GM23248 (cell line): ENCODE measurements at regions not wholly inside any gene's neighbourhood (a gene's known extent, or its start where the extent isn't known, plus 50 kb on each side); places are given as distances from the start of the nearest gene placed in this dataset.
A peak's percentile ranks its signal among the peaks of the same experiment; 100 is the strongest.

ENCODE experiments used
- DNase-seq: peaks from one replicate; pipeline ENCODE4 v3.0.0-alpha.2; 2015
- H2AFZ ChIP-seq: fragments of 200-600 bp; sonication (generic); 2 replicates; pipeline ENCODE4 v1.6.1; 2016; ENCODE audit warnings: antibody characterized with exemption
- H3F3A ChIP-seq: fragments of 200-600 bp; sonication (generic); 2 replicates; pipeline ENCODE4 v1.6.1; 2016; ENCODE audit warnings: mild to moderate bottlenecking, antibody characterized with exemption, mixed run types; ENCODE audit not compliant: insufficient read depth
- H3K27ac ChIP-seq: fragments of 200-600 bp; sonication (generic); 2 replicates; pipeline ENCODE4 v1.5.1; 2016; ENCODE audit warnings: mild to moderate bottlenecking
- H3K27me3 ChIP-seq: fragments of 200-600 bp; sonication (generic); replicated peaks from 2 replicates; pipeline ENCODE4 v1.6.1; 2016; ENCODE audit warnings: mild to moderate bottlenecking; ENCODE audit not compliant: insufficient read depth
- H3K36me3 ChIP-seq: fragments of 200-600 bp; sonication (generic); 2 replicates; pipeline ENCODE4 v1.6.1; 2016; ENCODE audit warnings: low read depth, mild to moderate bottlenecking
- H3K4me1 ChIP-seq: fragments of 200-600 bp; sonication (generic); 2 replicates; pipeline ENCODE4 v1.6.1; 2016; ENCODE audit warnings: mild to moderate bottlenecking; ENCODE audit not compliant: insufficient read depth
- H3K4me2 ChIP-seq: fragments of 200-600 bp; sonication (generic); one replicate; pipeline ENCODE4 v1.6.1; 2016; ENCODE audit warnings: mild to moderate bottlenecking; ENCODE audit not compliant: unreplicated experiment
- H3K4me3 ChIP-seq: fragments of 200-600 bp; sonication (generic); 2 replicates; pipeline ENCODE4 v1.5.1; 2016; ENCODE audit warnings: mild to moderate bottlenecking
- H3K79me2 ChIP-seq: fragments of 200-600 bp; sonication (generic); 2 replicates; pipeline ENCODE4 v1.6.1; 2016; ENCODE audit warnings: mild to moderate bottlenecking; ENCODE audit not compliant: insufficient read depth
- H3K9ac ChIP-seq: fragments of 200-600 bp; sonication (generic); 2 replicates; pipeline ENCODE4 v1.6.1; 2016; ENCODE audit warnings: mild to moderate bottlenecking
- H3K9me2 ChIP-seq: fragments of 200-600 bp; sonication (generic); 2 replicates; pipeline ENCODE4 v1.6.1; 2016; ENCODE audit warnings: mixed run types, mild to moderate bottlenecking, moderate library complexity; ENCODE audit not compliant: insufficient read depth
- H3K9me3 ChIP-seq: fragments of 200-600 bp; sonication (generic); one replicate; pipeline ENCODE4 v1.6.1; 2017; ENCODE audit warnings: low read depth
- H4K20me1 ChIP-seq: fragments of 200-600 bp; sonication (generic); 2 replicates; pipeline ENCODE4 v1.6.0; 2016; ENCODE audit not compliant: insufficient read depth
- EZH2 ChIP-seq: fragments of 200-600 bp; sonication (generic); IDR thresholded peaks from 2 replicates; pipeline ENCODE4 v1.6.1; 2018; ENCODE audit warnings: antibody characterized with exemption, mild to moderate bottlenecking; ENCODE audit not compliant: insufficient read depth, poor library complexity, severe bottlenecking
- EZH2phosphoT487 ChIP-seq: fragments of 200-600 bp; sonication (generic); IDR thresholded peaks from 2 replicates; pipeline ENCODE4 v1.6.1; 2018; ENCODE audit warnings: antibody characterized with exemption, moderate library complexity, mild to moderate bottlenecking, low read depth; ENCODE audit not compliant: insufficient read depth
- WGBS, 2 experiments: methylation state at CpG; one replicate each; pipeline ENCODE4 v1.1.6; 2015 to 2017; ENCODE audit warnings: low lambda C conversion rate in 2 of 2, low coverage in 1 of 2; ENCODE audit errors: missing lambda C conversion rate in 2 of 2; 5-methylcytosine and 5-hydroxymethylcytosine counted together
- in situ Hi-C: fragments of 300-500 bp; cut with MboI; formaldehyde crosslinking; loops from 2 replicates; pipeline ENCODE4 v1.15.0; 2020

- in situ Hi-C loops = no loop called here
- no peaks in the 10 kb centered on the region for H3K27me3 ChIP-seq
- no peaks in the 10 kb centered on the region for H3F3A ChIP-seq
- no peak overlapping the region for H3K27ac ChIP-seq
- no peaks in the 10 kb centered on the region for H3K9me3 ChIP-seq
- TF ChIP-seq EZH2phosphoT487 (no peak), EZH2 (no peak)
- no peaks in the 10 kb centered on the region for H3K79me2 ChIP-seq
- DNase-seq = no peak
- no peak overlapping the region for H3K4me2 ChIP-seq
- H3K36me3 ChIP-seq = no peaks in the 10 kb centered on the region
- H3K4me1 ChIP-seq = no peaks in the 10 kb centered on the region
- H4K20me1 ChIP-seq = no peaks in the 10 kb centered on the region
- 88 to 95% methylated on average over 35 to 46 of the region's 46 CpGs for WGBS, 2 experiments
- H3K4me3 ChIP-seq = no peak overlapping the region
- H2AFZ ChIP-seq = no peak overlapping the region
- H3K9me2 ChIP-seq = no peaks in the 10 kb centered on the region
- H3K9ac ChIP-seq = no peak overlapping the region
Observed at GRCh38 chr4:186889876-186890643, 166.4 kb upstream of the FAT1 start.

DNA sequence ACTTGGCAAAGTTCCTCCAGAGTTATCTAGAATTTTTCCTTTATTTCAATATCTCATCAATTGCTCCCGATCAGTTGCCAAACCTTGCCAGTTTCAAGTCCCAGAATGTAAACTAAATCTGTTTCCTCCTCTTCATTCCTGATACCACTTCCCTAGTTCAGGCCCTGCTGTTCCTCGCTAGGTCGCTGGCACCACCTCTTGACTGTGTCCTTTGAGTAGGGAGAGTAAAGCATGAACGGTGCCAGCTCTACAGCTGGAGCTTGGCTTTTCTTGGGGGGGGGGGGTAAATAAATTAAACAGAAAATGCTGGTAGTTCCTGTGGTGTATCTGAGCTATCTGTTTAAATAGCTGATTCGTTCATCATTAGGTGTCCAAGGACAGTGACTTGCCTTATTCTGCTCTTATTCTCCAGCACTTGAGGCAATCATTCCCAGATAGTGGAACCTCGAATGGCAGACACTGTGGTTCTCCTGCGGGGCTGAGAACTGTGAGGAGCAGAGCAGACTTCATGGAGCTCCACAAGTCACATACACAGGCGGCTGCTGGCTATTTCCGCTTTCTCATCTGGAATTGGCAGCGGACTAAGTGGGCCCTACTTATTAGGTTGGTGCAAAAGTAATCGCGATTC lies 168.3 kb upstream of the FAT1 start:
- Histone ChIP-seq H3F3A (no peaks in the 10 kb centered on the region), H3K9me2 (no peaks in the 10 kb centered on the region), H3K9ac (no peak overlapping the region), H3K4me2 (no peak overlapping the region), H3K27me3 (no peaks in the 10 kb centered on the region), H4K20me1 (no peaks in the 10 kb centered on the region), H3K9me3 (no peaks in the 10 kb centered on the region), H3K79me2 (no peaks in the 10 kb centered on the region), H2AFZ (no peak overlapping the region), H3K27ac (no peak overlapping the region), H3K4me1 (no peaks in the 10 kb centered on the region), H3K4me3 (no peak overlapping the region), H3K36me3 (no peaks in the 10 kb centered on the region)
- 85 to 88% methylated on average over 12 of the region's 12 CpGs for WGBS, 2 experiments
- TF ChIP-seq EZH2 = no peak
- TF ChIP-seq EZH2phosphoT487 = no peak
- DNase-seq = no peak
- in situ Hi-C loops = no loop called here

DNA sequence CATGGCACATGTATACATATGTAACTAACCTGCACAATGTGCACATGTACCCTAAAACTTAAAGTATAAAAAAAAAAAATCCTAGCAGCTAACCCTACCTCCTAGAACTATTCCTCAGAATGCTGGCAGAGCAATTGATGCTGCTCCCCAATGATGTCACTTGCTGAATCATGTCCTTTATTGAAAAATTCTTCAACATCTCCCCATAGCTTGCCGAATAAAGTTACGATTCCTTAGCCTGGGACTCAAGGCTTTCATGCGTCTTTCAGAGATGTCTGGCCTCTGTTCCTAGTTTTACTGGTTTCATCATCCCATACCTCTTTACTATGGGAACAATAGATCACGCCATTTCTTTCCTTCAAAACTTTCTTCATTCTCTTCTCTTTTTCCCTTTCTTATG lies 174.7 kb upstream of the FAT1 start:
- no peak overlapping the region for H3K9ac ChIP-seq
- no peaks in the 10 kb centered on the region for H3K27me3 ChIP-seq
- H3K9me2 ChIP-seq = no peaks in the 10 kb centered on the region
- no peaks in the 10 kb centered on the region for H3K79me2 ChIP-seq
- H3K4me1 ChIP-seq = peaks cover 11% of the 10 kb centered on the region
- H3K9me3 ChIP-seq = no peaks in the 10 kb centered on the region
- no peak overlapping the region for H3K4me3 ChIP-seq
- 98 to 99% methylated on average over 4 of the region's 4 CpGs for WGBS, 2 experiments
- no peaks in the 10 kb centered on the region for H3K36me3 ChIP-seq
- peaks cover 10% of the 10 kb centered on the region for H3F3A ChIP-seq
- no peak overlapping the region for H3K4me2 ChIP-seq
- no peaks in the 10 kb centered on the region for H4K20me1 ChIP-seq
- in situ Hi-C loops = no loop called here
- no peak overlapping the region for H2AFZ ChIP-seq
- no peak for TF ChIP-seq EZH2
- no peak for TF ChIP-seq EZH2phosphoT487
- DNase-seq = no peak
- no peak overlapping the region for H3K27ac ChIP-seq

DNA sequence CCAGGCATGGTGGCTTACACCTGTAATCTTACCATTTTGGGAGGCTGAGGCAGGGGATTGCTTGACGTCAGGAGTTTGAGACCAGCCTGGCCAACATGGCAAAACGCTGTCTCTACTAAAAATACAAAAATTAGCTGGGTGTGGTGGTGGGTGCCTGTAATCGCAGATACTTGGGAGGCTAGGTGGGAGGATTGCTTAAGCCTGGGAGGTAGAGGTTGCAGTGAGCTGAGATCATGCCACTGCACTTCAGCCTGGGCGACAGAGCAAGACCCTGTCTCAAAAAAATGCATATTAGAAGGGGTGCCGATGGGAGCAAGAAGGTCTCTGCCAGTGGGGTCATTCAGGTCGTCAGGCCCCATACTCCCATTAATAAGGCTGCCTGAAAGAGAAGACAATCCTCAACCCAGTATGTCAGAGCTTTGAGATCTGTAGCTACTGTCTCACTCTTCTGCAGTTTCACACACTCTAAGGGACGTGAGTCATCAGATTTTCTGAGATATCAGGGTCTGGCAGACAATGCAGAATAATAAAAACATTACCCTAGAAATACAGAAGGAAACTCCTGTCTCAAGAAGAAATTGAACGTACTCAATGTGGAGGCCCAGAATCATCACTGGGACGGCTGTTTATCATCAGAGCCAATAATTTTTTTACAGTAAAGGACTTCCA lies 176.7 kb upstream of the FAT1 start:
- no peaks in the 10 kb centered on the region for H3K27me3 ChIP-seq
- 0 out of 2 replicates have a peak overlapping the region, but pooled peaks have one; percentile 21 for H3K9ac ChIP-seq
- H3K36me3 ChIP-seq = no peaks in the 10 kb centered on the region
- peak overlapping the region; percentile 52 for H3K27ac ChIP-seq
- no peaks in the 10 kb centered on the region for H3K9me2 ChIP-seq
- no peak overlapping the region for H3K4me2 ChIP-seq
- H3K9me3 ChIP-seq = no peaks in the 10 kb centered on the region
- in situ Hi-C loops = no loop called here
- H3K4me3 ChIP-seq = no peak overlapping the region
- no peak for TF ChIP-seq EZH2
- TF ChIP-seq EZH2phosphoT487 = no peak
- H3F3A ChIP-seq = peaks cover 18% of the 10 kb centered on the region
- H3K79me2 ChIP-seq = no peaks in the 10 kb centered on the region
- no peaks in the 10 kb centered on the region for H4K20me1 ChIP-seq
- peak overlapping the region; percentile 23; the same call in 1 of the 2 replicates for H2AFZ ChIP-seq
- WGBS, 2 experiments = 59 to 62% methylated on average over 9 of the region's 9 CpGs
- peaks cover 23% of the 10 kb centered on the region for H3K4me1 ChIP-seq
- DNase-seq = peak; percentile 89
